Endothelial cell of umbilical vein (primary cell): ENCODE measurements at regions not wholly inside any gene's neighbourhood (a gene's known extent, or its start where the extent isn't known, plus 50 kb on each side); places are given as distances from the start of the nearest gene placed in this dataset.

ENCODE experiments used
- BruUV-seq: library from RNA; stranded (reverse); fragments of 400-500 nt; replicated peaks from 2 replicates; lab custom pipeline; 2021; lab: Mats Ljungman, UMichigan
- CTCF ChIA-PET: fragments of 300-600, 350-600 bp; sonication (Branson Sonifier 250); formaldehyde crosslinking; loops from one replicate; lab custom pipeline; 2021; ENCODE audit warnings: antibody characterized with exemption, inconsistent platforms; lab: Charles Lee
- POLR2A ChIA-PET: fragments of 300-600, 350-600 bp; sonication (Branson Sonifier 250); formaldehyde crosslinking; loops from one replicate; lab custom pipeline; 2021; ENCODE audit warnings: antibody characterized with exemption, inconsistent platforms; lab: Charles Lee
- DNase-seq: peaks from one replicate; pipeline ENCODE4 v3.0.0-alpha.2; 2011; ENCODE audit warnings: low read depth, low spot score
- FAIRE-seq: peaks from 2 replicates; lab custom pipeline; 2011; peaks lifted over from hg19 to GRCh38; lab: Jason Lieb, UNC
- H2AFZ ChIP-seq: 2 replicates; pipeline ENCODE4 v1.6.0; 2012; ENCODE audit warnings: low read depth, low read length, control low read depth, inconsistent platforms
- H3K27ac ChIP-seq: 2 replicates; pipeline ENCODE4 v1.5.1; 2011; ENCODE audit warnings: low read depth, mild to moderate bottlenecking, control low read depth, low read length, moderate library complexity; ENCODE audit not compliant: insufficient read depth
- H3K27me3 ChIP-seq, 2 experiments: 2 replicates each; pipeline versions ENCODE4 v1.6.0 to v1.6.1; 2011; ENCODE audit warnings: low read length in 2 of 2, mixed read lengths in 1 of 2; ENCODE audit not compliant: control insufficient read depth in 2 of 2, insufficient read depth in 2 of 2
- H3K36me3 ChIP-seq, 2 experiments: 2 replicates in 1 of 2; 3 replicates in 1 of 2; pipeline ENCODE4 v1.5.1; 2011; ENCODE audit warnings: low read length in 2 of 2, mild to moderate bottlenecking in 1 of 2, moderate library complexity in 1 of 2; ENCODE audit not compliant: control insufficient read depth in 2 of 2, insufficient read depth in 2 of 2; ENCODE audit errors: extremely low read depth in 1 of 2
- H3K4me1 ChIP-seq: 3 replicates; pipeline ENCODE4 v1.5.1; 2011; ENCODE audit warnings: mild to moderate bottlenecking, low read length; ENCODE audit not compliant: control insufficient read depth, insufficient read depth; ENCODE audit errors: extremely low read depth
- H3K4me2 ChIP-seq: 2 replicates; pipeline ENCODE4 v1.6.1; 2011; ENCODE audit warnings: low read length, control low read depth, mixed read lengths; ENCODE audit not compliant: insufficient read depth
- H3K4me3 ChIP-seq, 3 experiments: fragments of 200-600 bp in 1 of 3; sonication (generic), shearing (Covaris generic) in 1 of 3; replicated peaks in 1 of 3; 2 replicates each; pipeline ENCODE4 v1.5.1; 2011 to 2016; ENCODE audit warnings: control low read depth in 3 of 3, low read length in 3 of 3, mild to moderate bottlenecking in 2 of 3, inconsistent platforms in 1 of 3, low read depth in 1 of 3, moderate library complexity in 1 of 3; ENCODE audit not compliant: insufficient read depth in 1 of 3
- H3K79me2 ChIP-seq: 2 replicates; pipeline ENCODE4 v1.6.0; 2012; ENCODE audit warnings: low read length, inconsistent platforms; ENCODE audit not compliant: control insufficient read depth, insufficient read depth
- H3K9ac ChIP-seq: replicated peaks from 2 replicates; pipeline ENCODE3; 2011; ENCODE audit warnings: low read length, control low read depth; ENCODE audit not compliant: insufficient read depth; ENCODE audit errors: extremely low read depth
- H3K9me1 ChIP-seq: replicated peaks from 3 replicates; pipeline ENCODE4 v1.6.0; 2011; ENCODE audit warnings: mild to moderate bottlenecking, low read length; ENCODE audit not compliant: control insufficient read depth, insufficient read depth; ENCODE audit errors: extremely low read depth
- H3K9me3 ChIP-seq: replicated peaks from 2 replicates; pipeline ENCODE4 v1.5.1; 2012; ENCODE audit warnings: low read length, inconsistent platforms; ENCODE audit not compliant: control insufficient read depth, insufficient read depth
- H4K20me1 ChIP-seq: replicated peaks from 2 replicates; pipeline ENCODE3; 2011; ENCODE audit warnings: mild to moderate bottlenecking, low read length; ENCODE audit not compliant: control insufficient read depth, insufficient read depth; ENCODE audit errors: extremely low read depth
- CTCF ChIP-seq, 2 donors: IDR thresholded peaks; 1 replicate in 1 of 2; 2 replicates in 1 of 2; pipeline ENCODE4 v1.5.1; 2011; ENCODE audit warnings: low read length in 2 of 2, mild to moderate bottlenecking in 2 of 2, moderate library complexity in 2 of 2, control low read depth in 1 of 2, inconsistent platforms in 1 of 2, low read depth in 1 of 2; ENCODE audit not compliant: insufficient read depth in 1 of 2; ENCODE audit errors: extremely low read depth in 1 of 2
- EZH2 ChIP-seq: IDR thresholded peaks from 2 replicates; pipeline ENCODE4 v1.6.1; 2012; ENCODE audit warnings: borderline replicate concordance, low read depth, mild to moderate bottlenecking, moderate library complexity, low read length, inconsistent platforms; ENCODE audit not compliant: severe bottlenecking
- FOS ChIP-seq: IDR thresholded peaks from 2 replicates; pipeline ENCODE4 v1.6.1; 2011; ENCODE audit warnings: mild to moderate bottlenecking, low read length, moderate library complexity, borderline replicate concordance; ENCODE audit not compliant: insufficient read depth
- GATA2 ChIP-seq: IDR thresholded peaks from 2 replicates; pipeline ENCODE4 v1.7.0; 2011; ENCODE audit warnings: low read depth, mild to moderate bottlenecking, moderate library complexity, mixed read lengths, low read length; ENCODE audit not compliant: insufficient read length, insufficient read depth
- JUN ChIP-seq: IDR thresholded peaks from 2 replicates; pipeline ENCODE4 v1.6.1; 2011; ENCODE audit warnings: borderline replicate concordance, low read depth; ENCODE audit not compliant: insufficient read length, insufficient read depth
- MAX ChIP-seq: IDR thresholded peaks from 2 replicates; pipeline ENCODE4 v1.6.1; 2011; ENCODE audit not compliant: insufficient read depth, insufficient read length
- MYC ChIP-seq: IDR thresholded peaks from one replicate; pipeline ENCODE4 v1.6.1; 2011; ENCODE audit warnings: mild to moderate bottlenecking, low read depth, low read length
- POLR2A ChIP-seq: IDR thresholded peaks from 2 replicates; pipeline ENCODE4 v1.6.1; 2012; ENCODE audit warnings: low read depth, mild to moderate bottlenecking, control low read depth, low read length
- POLR2AphosphoS5 ChIP-seq: IDR thresholded peaks from 2 replicates; pipeline ENCODE4 v1.6.1; 2012; ENCODE audit warnings: low read depth, mild to moderate bottlenecking, control low read depth, low read length, moderate library complexity; ENCODE audit not compliant: insufficient read depth
- dilution Hi-C: fragments of 300-500 bp; cut with MboI; formaldehyde crosslinking; loops from one replicate; pipeline ENCODE4 v1.15.0; 2019; ENCODE audit warnings: low sequenced_read_pairs; ENCODE audit not compliant: extremely low pct_ligation_motif_present
- intact Hi-C: fragments of 100-400 bp; cut with micrococcal nuclease; formaldehyde crosslinking; loops from one replicate; pipeline ENCODE4 v1.10.0; 2022

- CTCF ChIA-PET, result no interaction called here
- Histone ChIP-seq H3K79me2 (no peaks in the 10 kb centered on the region), H3K4me3 (no peak overlapping the region), H2AFZ (no peak overlapping the region), H3K36me3 (no peaks in the 10 kb centered on the region), H4K20me1 (no peaks in the 10 kb centered on the region), H3K27me3 (no peaks in the 10 kb centered on the region), H3K4me1 (peaks cover 9% of the 10 kb centered on the region), H3K9ac (no peak overlapping the region), H3K9me3 (no peaks in the 10 kb centered on the region), H3K27ac (no peak overlapping the region), H3K9me1 (no peaks in the 10 kb centered on the region), H3K4me2 (no peak overlapping the region)
- intact Hi-C loops, result no loop called here
- no peak for TF ChIP-seq CTCF (IDR thresholded peaks at IDR 0.05; ENCODE audit: extremely low read depth in 1 of 2, insufficient read depth in 1 of 2, low read depth in 1 of 2, low read length in 2 of 2)
- no peak for TF ChIP-seq POLR2A
- no peak for TF ChIP-seq EZH2
- no peak for TF ChIP-seq MAX
- TF ChIP-seq POLR2AphosphoS5, result no peak
- TF ChIP-seq JUN, result no peak
- TF ChIP-seq MYC, result no peak
- TF ChIP-seq FOS, result no peak
- TF ChIP-seq GATA2, result no peak
- no peak for DNase-seq
- FAIRE-seq, result no peak
- BruUV-seq, result no TSS peak
- dilution Hi-C loops, result no loop called here
- POLR2A ChIA-PET, result no interaction called here
Measured at GRCh38 chr2:236657215-236657614, 87.6 kb downstream of the ACKR3 start.
